Heart left ventricle (tissue), 13 donors: ENCODE measurements at regions not wholly inside any gene's neighbourhood (a gene's known extent, or its start where the extent isn't known, plus 50 kb on each side); places are given as distances from the start of the nearest gene placed in this dataset.

Source experiments
- POLR2A ChIP-seq, 2 donors: fragments of 450-650 bp; IDR thresholded peaks; one replicate each; pipeline ENCODE4 v1.6.1; 2017; ENCODE audit warnings: antibody characterized with exemption in 2 of 2, mild to moderate bottlenecking in 2 of 2, moderate library complexity in 2 of 2
- TF ChIP-seq, protein P1 (sequence below), 12 donors: fragments of 200-600 bp; sonication (generic) in 4 of 12; IDR thresholded peaks; one replicate each; pipeline versions ENCODE4 v1.5.0 to v1.8.0; 2018 to 2022; ENCODE audit warnings: antibody characterized with exemption in 12 of 12, mild to moderate bottlenecking in 5 of 12
- donor health status: ischemic (EF 13 %, LVEDD 7.1; RV severe dilation, severe dysfunction).
- donor health status: DM: no; HTN: yes; CAD: no.
- donor health status: DM: no; HTN: no; CAD: no.
- donor health status: ischemic (EF 25% LVEDD 6.9; RV normal size, moderate dysfunction).
- donor health status: ischemic (EF 25% LVEDD 5.7; RV mildly dilated, moderate dysfunction).
- donor health status: ischemic (EF 35%, LVEDD 5.7; RV mildly dilated, moderate dysfunction).
- donor health status: nonischemic (EF 11% LVEDD 7.7; RV severe dilation, severe dysfunction).
- donor health status: DM: yes; HTN: yes; CAD: no.
- donor health status: PGD.
- donor health status: ischemic (EF 29% LVEDD 5.4; RV normal size, mild dysfunction).
- donor health status: nonischemic (EF 23%, LVEDD 6.1; RV moderate dilation, normal function).

- TF ChIP-seq, protein P1, sequence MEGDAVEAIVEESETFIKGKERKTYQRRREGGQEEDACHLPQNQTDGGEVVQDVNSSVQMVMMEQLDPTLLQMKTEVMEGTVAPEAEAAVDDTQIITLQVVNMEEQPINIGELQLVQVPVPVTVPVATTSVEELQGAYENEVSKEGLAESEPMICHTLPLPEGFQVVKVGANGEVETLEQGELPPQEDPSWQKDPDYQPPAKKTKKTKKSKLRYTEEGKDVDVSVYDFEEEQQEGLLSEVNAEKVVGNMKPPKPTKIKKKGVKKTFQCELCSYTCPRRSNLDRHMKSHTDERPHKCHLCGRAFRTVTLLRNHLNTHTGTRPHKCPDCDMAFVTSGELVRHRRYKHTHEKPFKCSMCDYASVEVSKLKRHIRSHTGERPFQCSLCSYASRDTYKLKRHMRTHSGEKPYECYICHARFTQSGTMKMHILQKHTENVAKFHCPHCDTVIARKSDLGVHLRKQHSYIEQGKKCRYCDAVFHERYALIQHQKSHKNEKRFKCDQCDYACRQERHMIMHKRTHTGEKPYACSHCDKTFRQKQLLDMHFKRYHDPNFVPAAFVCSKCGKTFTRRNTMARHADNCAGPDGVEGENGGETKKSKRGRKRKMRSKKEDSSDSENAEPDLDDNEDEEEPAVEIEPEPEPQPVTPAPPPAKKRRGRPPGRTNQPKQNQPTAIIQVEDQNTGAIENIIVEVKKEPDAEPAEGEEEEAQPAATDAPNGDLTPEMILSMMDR (IDR thresholded peaks at IDR 0.05): no peak
- no peak for TF ChIP-seq POLR2A (IDR thresholded peaks at IDR 0.05)
These were observed 264.0 kb downstream of the MID1IP1 start for GRCh38 chrX:39065051-39065871.
